LNCAP (cell line): ENCODE measurements at regions not wholly inside any gene's neighbourhood (a gene's known extent, or its start where the extent isn't known, plus 50 kb on each side); places are given as distances from the start of the nearest gene placed in this dataset.

Source experiments
- TF ChIP-seq, protein P1 (sequence below): fragments of 450-650 bp; IDR thresholded peaks from 2 replicates; pipeline ENCODE4 v1.5.1; 2017; ENCODE audit warnings: mild to moderate bottlenecking

DNA sequence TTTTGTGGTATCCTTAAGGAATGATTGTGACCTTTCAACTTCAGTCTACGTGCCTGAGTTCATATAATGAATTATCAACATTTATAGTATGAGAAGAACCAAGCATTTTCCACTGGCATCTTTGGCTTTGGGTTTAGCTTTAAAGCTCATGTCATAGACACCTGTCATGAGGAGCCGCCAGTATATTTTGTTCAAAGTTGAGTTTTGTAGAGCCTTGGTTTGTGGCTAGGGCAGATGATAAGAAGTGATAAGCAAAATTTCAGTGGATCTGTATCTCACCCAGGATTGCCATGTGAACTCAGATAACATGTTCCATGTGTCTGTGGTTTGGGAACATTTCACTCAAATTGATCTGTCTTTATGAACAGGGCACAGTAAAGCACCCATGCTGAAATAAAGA is 873.2 kb downstream of the STPG2 start:
- TF ChIP-seq, protein P1, sequence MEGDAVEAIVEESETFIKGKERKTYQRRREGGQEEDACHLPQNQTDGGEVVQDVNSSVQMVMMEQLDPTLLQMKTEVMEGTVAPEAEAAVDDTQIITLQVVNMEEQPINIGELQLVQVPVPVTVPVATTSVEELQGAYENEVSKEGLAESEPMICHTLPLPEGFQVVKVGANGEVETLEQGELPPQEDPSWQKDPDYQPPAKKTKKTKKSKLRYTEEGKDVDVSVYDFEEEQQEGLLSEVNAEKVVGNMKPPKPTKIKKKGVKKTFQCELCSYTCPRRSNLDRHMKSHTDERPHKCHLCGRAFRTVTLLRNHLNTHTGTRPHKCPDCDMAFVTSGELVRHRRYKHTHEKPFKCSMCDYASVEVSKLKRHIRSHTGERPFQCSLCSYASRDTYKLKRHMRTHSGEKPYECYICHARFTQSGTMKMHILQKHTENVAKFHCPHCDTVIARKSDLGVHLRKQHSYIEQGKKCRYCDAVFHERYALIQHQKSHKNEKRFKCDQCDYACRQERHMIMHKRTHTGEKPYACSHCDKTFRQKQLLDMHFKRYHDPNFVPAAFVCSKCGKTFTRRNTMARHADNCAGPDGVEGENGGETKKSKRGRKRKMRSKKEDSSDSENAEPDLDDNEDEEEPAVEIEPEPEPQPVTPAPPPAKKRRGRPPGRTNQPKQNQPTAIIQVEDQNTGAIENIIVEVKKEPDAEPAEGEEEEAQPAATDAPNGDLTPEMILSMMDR, result no peak

DNA sequence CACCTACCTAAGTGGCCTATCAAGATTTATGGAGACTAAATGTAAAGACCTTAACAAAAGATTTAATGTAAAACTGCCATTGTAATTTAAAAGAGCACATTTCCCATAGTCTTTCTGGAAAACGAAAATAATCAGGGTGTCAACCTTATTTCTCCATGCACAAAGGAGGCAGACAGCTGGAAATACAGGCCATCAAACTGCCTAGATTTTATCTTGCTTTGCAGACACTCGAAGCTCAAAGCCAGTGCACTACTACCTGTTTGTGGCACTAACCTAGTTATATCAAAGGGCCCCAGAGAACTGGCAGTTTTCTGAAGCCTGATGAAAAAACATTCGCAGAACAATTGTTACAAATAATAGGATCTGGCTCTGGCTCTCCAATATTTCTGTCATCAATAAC is 863.9 kb downstream of the STPG2 start:
- TF ChIP-seq, protein P1, result no peak

DNA sequence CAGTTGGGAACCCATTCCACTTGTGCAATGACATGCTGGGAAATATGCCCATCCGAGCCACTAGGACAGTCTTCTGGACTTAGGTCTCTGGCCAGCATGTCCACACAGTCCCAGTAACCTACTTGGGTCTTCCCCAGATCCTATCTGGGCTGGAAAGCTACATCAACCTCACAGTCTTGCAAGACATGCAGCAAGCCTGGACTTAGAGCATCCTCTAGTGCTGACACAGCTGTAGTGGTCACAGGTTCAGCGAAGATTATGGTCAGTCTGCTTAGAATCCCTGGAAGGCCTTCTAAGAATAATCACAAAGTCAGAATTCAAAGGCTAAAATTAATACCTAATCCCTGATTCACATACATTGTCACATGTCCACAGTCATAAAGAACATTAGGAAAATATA is 842.7 kb downstream of the STPG2 start:
- TF ChIP-seq, protein P1, result no peak

DNA sequence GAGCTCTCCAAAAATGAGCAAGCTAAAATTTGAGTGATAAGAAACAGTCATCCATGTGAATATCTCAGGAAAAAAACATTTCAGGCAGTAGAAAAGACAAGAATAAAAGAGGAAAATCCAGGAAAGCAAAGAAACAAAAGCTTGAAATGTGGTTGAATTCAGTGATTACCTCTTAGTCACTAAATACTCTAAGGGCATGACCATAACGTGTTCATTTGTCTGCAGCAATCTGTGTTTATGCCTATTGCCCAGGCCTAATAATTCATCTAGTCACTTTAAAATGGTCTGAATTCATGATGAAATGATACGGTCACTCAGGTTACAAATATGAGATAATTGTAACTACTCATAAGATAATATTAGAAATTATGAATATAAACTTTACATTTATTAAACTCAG is 837.9 kb downstream of the STPG2 start:
- TF ChIP-seq, protein P1, result no peak

DNA sequence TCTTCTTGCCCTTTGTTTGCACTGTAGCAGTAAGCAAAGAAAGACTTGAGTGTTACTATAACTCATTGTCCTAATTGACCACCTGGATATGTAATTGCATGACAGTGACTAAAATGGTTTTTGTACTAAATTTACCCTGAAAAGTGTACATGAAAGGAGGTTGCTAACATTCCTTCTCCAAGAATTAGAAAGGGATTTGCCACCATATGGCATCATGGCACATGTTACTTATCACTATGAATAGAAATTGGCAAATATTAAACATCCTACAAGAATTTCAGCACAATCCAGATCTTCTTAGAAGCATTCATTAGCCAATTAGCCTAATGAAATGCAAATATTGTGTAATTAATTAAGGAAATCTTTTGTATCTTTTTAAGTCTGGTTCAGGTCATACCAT is 834.2 kb downstream of the STPG2 start:
- TF ChIP-seq, protein P1, result no peak

DNA sequence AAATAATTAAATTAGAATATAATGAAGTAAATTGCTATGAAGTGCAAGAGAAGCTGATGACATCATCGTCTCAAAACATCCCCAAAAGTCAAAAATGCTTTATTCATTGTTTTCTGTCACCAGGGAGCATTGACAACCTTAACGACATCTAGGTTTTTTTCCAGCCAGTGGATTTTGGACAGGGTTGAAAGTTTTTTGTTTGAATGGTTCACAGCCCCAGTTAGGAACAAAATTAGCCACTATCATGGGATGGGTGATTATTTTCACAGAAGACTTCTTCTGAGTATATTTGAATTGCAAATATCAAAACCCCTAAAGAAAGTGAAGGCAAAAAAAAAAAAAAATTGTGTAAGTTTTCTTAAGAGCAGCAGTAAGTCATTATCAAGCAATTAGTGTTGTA is 826.1 kb downstream of the STPG2 start:
- TF ChIP-seq, protein P1, result no peak

DNA sequence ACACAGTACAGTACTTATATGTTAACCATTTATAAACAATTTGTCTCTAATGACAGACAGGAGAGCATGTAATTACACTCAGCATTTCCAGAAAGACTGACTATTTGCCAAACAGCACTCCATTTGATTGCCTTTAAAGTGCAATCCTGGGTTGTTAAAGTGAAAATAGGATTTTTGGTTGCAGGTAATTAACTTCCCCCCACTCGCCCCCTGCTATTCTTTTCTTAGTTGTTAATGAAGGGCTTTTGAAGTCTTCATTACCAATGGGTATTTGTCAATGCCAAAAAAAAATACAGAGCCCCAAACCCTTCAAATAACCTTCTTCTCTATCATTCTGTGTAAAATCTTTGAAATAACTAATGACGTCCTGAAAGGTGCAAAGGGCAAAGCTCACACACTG is 825.6 kb downstream of the STPG2 start:
- TF ChIP-seq, protein P1, result no peak

DNA sequence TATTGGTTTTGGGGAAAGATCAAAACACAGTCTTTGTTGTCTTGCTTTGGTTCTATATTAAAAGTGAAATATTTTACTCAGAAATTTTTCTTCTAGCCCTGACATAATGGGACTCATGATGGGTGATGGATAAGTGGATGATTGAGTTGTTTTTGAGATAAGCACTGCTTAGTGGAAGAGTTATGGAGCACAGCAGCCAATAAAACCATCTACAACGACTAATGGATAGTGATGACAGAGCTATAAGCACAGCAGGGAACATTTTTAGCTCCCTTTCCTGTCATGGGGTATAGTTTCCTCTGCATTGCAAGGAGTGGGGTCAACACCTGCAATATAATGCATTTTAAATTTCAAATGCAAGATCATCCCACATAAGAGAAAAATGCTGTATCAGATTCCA is 812.4 kb downstream of the STPG2 start:
- TF ChIP-seq, protein P1, result no peak
